ENCODE measurements at regions not wholly inside any gene's neighbourhood (a gene's known extent, or its start where the extent isn't known, plus 50 kb on each side); places are given as distances from the start of the nearest gene placed in this dataset.

- Histone ChIP-seq H3K9me3 (ENCODE audit: control insufficient read depth in 2 of 2, low read length in 2 of 2) (peaks cover 0 to 3% of the 10 kb centered on the region in 2 experiments), H3K27ac (ENCODE audit: insufficient read depth, low read length, poor library complexity, severe bottlenecking) (no peak overlapping the region), H3K4me1 (ENCODE audit: control insufficient read depth, insufficient read depth, low read length, poor library complexity, severe bottlenecking) (no peaks in the 10 kb centered on the region), H3K27me3 (ENCODE audit: control insufficient read depth, insufficient read depth, low read length) (peaks cover 2% of the 10 kb centered on the region), H3K4me3 (ENCODE audit: low read depth, low read length) (no peak overlapping the region), H3K36me3 (ENCODE audit: control insufficient read depth, insufficient read depth, low read length) (no peaks in the 10 kb centered on the region)
- Mint-ChIP-seq H3K4me3 (no peak overlapping the region), H3K36me3 (no peaks in the 10 kb centered on the region), H3K9me3 (peaks cover 0 to 5% (median 2%) of the 10 kb centered on the region in 7 donors), H3K27me3 (peaks cover 7% of the 10 kb centered on the region), H3K4me1 (no peaks in the 10 kb centered on the region), H3K27ac (no peak overlapping the region)
- ATAC-seq (ENCODE audit: low read depth in 2 of 2) (no peak), DNase-seq (no peak)
Measured at GRCh38 chr20:56988446-56988845, 278.0 kb downstream of the BMP7 start.

GRCh38 chr20:56989516-56989915 lies 276.9 kb downstream of the BMP7 start:
- Histone ChIP-seq H3K27ac (ENCODE audit: insufficient read depth, low read length, poor library complexity, severe bottlenecking) (no peak overlapping the region), H3K9me3 (ENCODE audit: control insufficient read depth in 2 of 2, low read length in 2 of 2) (peaks cover 0 to 3% of the 10 kb centered on the region in 2 experiments), H3K4me3 (ENCODE audit: low read depth, low read length) (no peak overlapping the region), H3K27me3 (ENCODE audit: control insufficient read depth, insufficient read depth, low read length) (peaks cover 2% of the 10 kb centered on the region), H3K4me1 (ENCODE audit: control insufficient read depth, insufficient read depth, low read length, poor library complexity, severe bottlenecking) (no peaks in the 10 kb centered on the region), H3K36me3 (ENCODE audit: control insufficient read depth, insufficient read depth, low read length) (no peaks in the 10 kb centered on the region)
- peaks cover 7% of the 10 kb centered on the region for H3K27me3 Mint-ChIP-seq
- no peak overlapping the region for H3K27ac Mint-ChIP-seq
- peaks cover 0 to 5% (median 2%) of the 10 kb centered on the region in 7 donors for H3K9me3 Mint-ChIP-seq
- no peak overlapping the region for H3K4me3 Mint-ChIP-seq
- no peak for DNase-seq
- H3K4me1 Mint-ChIP-seq = no peaks in the 10 kb centered on the region
- no peaks in the 10 kb centered on the region for H3K36me3 Mint-ChIP-seq
- no peak for ATAC-seq (ENCODE audit: low read depth in 2 of 2)

GRCh38 chr20:56993020-56993559 lies 273.4 kb downstream of the BMP7 start:
- H3K27ac ChIP-seq (ENCODE audit: insufficient read depth, low read length, poor library complexity, severe bottlenecking) = no peak overlapping the region

GRCh38 chr20:56994006-56994405 lies 272.4 kb downstream of the BMP7 start:
- H3K36me3 Mint-ChIP-seq = no peaks in the 10 kb centered on the region

More at GRCh38 chr20:56993020-56993559, 273.4 kb downstream of the BMP7 start:
- Mint-ChIP-seq H3K27me3 (peaks cover 8% of the 10 kb centered on the region), H3K9me3 (peaks cover 0 to 4% (median 2%) of the 10 kb centered on the region in 7 donors), H3K27ac (no peak overlapping the region), H3K36me3 (no peaks in the 10 kb centered on the region), H3K4me3 (no peak overlapping the region), H3K4me1 (no peaks in the 10 kb centered on the region)
- ATAC-seq (ENCODE audit: low read depth in 2 of 2) (no peak), DNase-seq (no peak)
- H3K27me3 ChIP-seq (ENCODE audit: control insufficient read depth, insufficient read depth, low read length) = no peaks in the 10 kb centered on the region
- no peaks in the 10 kb centered on the region for H3K4me1 ChIP-seq (ENCODE audit: control insufficient read depth, insufficient read depth, low read length, poor library complexity, severe bottlenecking)
- no peaks in the 10 kb centered on the region for H3K36me3 ChIP-seq (ENCODE audit: control insufficient read depth, insufficient read depth, low read length)
- no peak overlapping the region for H3K4me3 ChIP-seq (ENCODE audit: low read depth, low read length)
- peaks cover 0 to 2% of the 10 kb centered on the region in 2 experiments for H3K9me3 ChIP-seq (ENCODE audit: control insufficient read depth in 2 of 2, low read length in 2 of 2)

GRCh38 chr20:56995149-56995548 lies 271.3 kb downstream of the BMP7 start:
- no peak for DNase-seq
- Histone ChIP-seq H3K27me3 (ENCODE audit: control insufficient read depth, insufficient read depth, low read length) (no peaks in the 10 kb centered on the region), H3K27ac (ENCODE audit: insufficient read depth, low read length, poor library complexity, severe bottlenecking) (no peak overlapping the region), H3K36me3 (ENCODE audit: control insufficient read depth, insufficient read depth, low read length) (no peaks in the 10 kb centered on the region), H3K4me3 (ENCODE audit: low read depth, low read length) (no peak overlapping the region), H3K4me1 (ENCODE audit: control insufficient read depth, insufficient read depth, low read length, poor library complexity, severe bottlenecking) (no peaks in the 10 kb centered on the region), H3K9me3 (ENCODE audit: control insufficient read depth in 2 of 2, low read length in 2 of 2) (peaks cover 3 to 11% of the 10 kb centered on the region in 2 experiments)
- no peaks in the 10 kb centered on the region for H3K4me1 Mint-ChIP-seq
- no peak overlapping the region for H3K4me3 Mint-ChIP-seq
- no peaks in the 10 kb centered on the region for H3K36me3 Mint-ChIP-seq
- H3K27me3 Mint-ChIP-seq = peaks cover 12% of the 10 kb centered on the region
- no peak overlapping the region for H3K27ac Mint-ChIP-seq
- peaks cover 0 to 10% (median 2%) of the 10 kb centered on the region in 7 donors for H3K9me3 Mint-ChIP-seq
- no peak for ATAC-seq (ENCODE audit: low read depth in 2 of 2)

More at GRCh38 chr20:56994006-56994405, 272.4 kb downstream of the BMP7 start:
- ATAC-seq (ENCODE audit: low read depth in 2 of 2) = no peak
- H3K4me3 ChIP-seq (ENCODE audit: low read depth, low read length) = no peak overlapping the region
- no peak for DNase-seq
- H3K4me1 ChIP-seq (ENCODE audit: control insufficient read depth, insufficient read depth, low read length, poor library complexity, severe bottlenecking) = no peaks in the 10 kb centered on the region
- peaks cover 3 to 11% of the 10 kb centered on the region in 2 experiments for H3K9me3 ChIP-seq (ENCODE audit: control insufficient read depth in 2 of 2, low read length in 2 of 2)
- H3K27me3 ChIP-seq (ENCODE audit: control insufficient read depth, insufficient read depth, low read length) = no peaks in the 10 kb centered on the region
- H3K27ac ChIP-seq (ENCODE audit: insufficient read depth, low read length, poor library complexity, severe bottlenecking) = no peak overlapping the region
- H3K4me3 Mint-ChIP-seq = no peak overlapping the region
- H3K4me1 Mint-ChIP-seq = no peaks in the 10 kb centered on the region
- H3K27ac Mint-ChIP-seq = no peak overlapping the region
- peaks cover 12% of the 10 kb centered on the region for H3K27me3 Mint-ChIP-seq
- peaks cover 0 to 10% (median 2%) of the 10 kb centered on the region in 7 donors for H3K9me3 Mint-ChIP-seq
- no peaks in the 10 kb centered on the region for H3K36me3 ChIP-seq (ENCODE audit: control insufficient read depth, insufficient read depth, low read length)

GRCh38 chr20:56995635-56996075 lies 270.8 kb downstream of the BMP7 start:
- no peaks in the 10 kb centered on the region for H3K36me3 Mint-ChIP-seq
- no peaks in the 10 kb centered on the region for H3K27me3 ChIP-seq (ENCODE audit: control insufficient read depth, insufficient read depth, low read length)
- no peaks in the 10 kb centered on the region for H3K4me1 ChIP-seq (ENCODE audit: control insufficient read depth, insufficient read depth, low read length, poor library complexity, severe bottlenecking)
- no peak overlapping the region for H3K27ac Mint-ChIP-seq
- no peak overlapping the region for H3K4me3 ChIP-seq (ENCODE audit: low read depth, low read length)
- H3K27ac ChIP-seq (ENCODE audit: insufficient read depth, low read length, poor library complexity, severe bottlenecking) = no peak overlapping the region
- peaks cover 0 to 10% (median 2%) of the 10 kb centered on the region in 7 donors for H3K9me3 Mint-ChIP-seq
- no peaks in the 10 kb centered on the region for H3K36me3 ChIP-seq (ENCODE audit: control insufficient read depth, insufficient read depth, low read length)
- no peak for DNase-seq
- H3K27me3 Mint-ChIP-seq = peaks cover 12% of the 10 kb centered on the region
- ATAC-seq (ENCODE audit: low read depth in 2 of 2) = no peak
- H3K4me1 Mint-ChIP-seq = no peaks in the 10 kb centered on the region
- no peak overlapping the region for H3K4me3 Mint-ChIP-seq
- peaks cover 3 to 11% of the 10 kb centered on the region in 2 experiments for H3K9me3 ChIP-seq (ENCODE audit: control insufficient read depth in 2 of 2, low read length in 2 of 2)

- H3K27me3 ChIP-seq (ENCODE audit: control insufficient read depth, insufficient read depth, low read length) = no peaks in the 10 kb centered on the region
- H3K4me1 ChIP-seq (ENCODE audit: control insufficient read depth, insufficient read depth, low read length, poor library complexity, severe bottlenecking) = no peaks in the 10 kb centered on the region
- H3K4me3 Mint-ChIP-seq = no peak overlapping the region
- peaks cover 3 to 11% of the 10 kb centered on the region in 2 experiments for H3K9me3 ChIP-seq (ENCODE audit: control insufficient read depth in 2 of 2, low read length in 2 of 2)
- H3K36me3 ChIP-seq (ENCODE audit: control insufficient read depth, insufficient read depth, low read length) = no peaks in the 10 kb centered on the region
- DNase-seq = no peak
- no peaks in the 10 kb centered on the region for H3K4me1 Mint-ChIP-seq
- H3K4me3 ChIP-seq (ENCODE audit: low read depth, low read length) = no peak overlapping the region
- peaks cover 0 to 10% (median 2%) of the 10 kb centered on the region in 7 donors for H3K9me3 Mint-ChIP-seq
- no peak for ATAC-seq (ENCODE audit: low read depth in 2 of 2)
- no peak overlapping the region for H3K27ac ChIP-seq (ENCODE audit: insufficient read depth, low read length, poor library complexity, severe bottlenecking)
- H3K36me3 Mint-ChIP-seq = no peaks in the 10 kb centered on the region
- no peak overlapping the region for H3K27ac Mint-ChIP-seq
- peaks cover 6% of the 10 kb centered on the region for H3K27me3 Mint-ChIP-seq
Measured at GRCh38 chr20:56996533-56996932, 269.9 kb downstream of the BMP7 start.

GRCh38 chr20:56998438-56998837 lies 268.0 kb downstream of the BMP7 start:
- DNase-seq (no peak), ATAC-seq (ENCODE audit: low read depth in 2 of 2) (no peak)
- Mint-ChIP-seq H3K27ac (no peak overlapping the region), H3K4me1 (no peaks in the 10 kb centered on the region), H3K27me3 (peaks cover 4% of the 10 kb centered on the region), H3K9me3 (peaks cover 0 to 10% (median 2%) of the 10 kb centered on the region in 7 donors), H3K4me3 (no peak overlapping the region), H3K36me3 (no peaks in the 10 kb centered on the region)
- Histone ChIP-seq H3K36me3 (ENCODE audit: control insufficient read depth, insufficient read depth, low read length) (no peaks in the 10 kb centered on the region), H3K4me3 (ENCODE audit: low read depth, low read length) (no peak overlapping the region), H3K27me3 (ENCODE audit: control insufficient read depth, insufficient read depth, low read length) (no peaks in the 10 kb centered on the region), H3K9me3 (ENCODE audit: control insufficient read depth in 2 of 2, low read length in 2 of 2) (peaks cover 3 to 11% of the 10 kb centered on the region in 2 experiments), H3K27ac (ENCODE audit: insufficient read depth, low read length, poor library complexity, severe bottlenecking) (no peak overlapping the region), H3K4me1 (ENCODE audit: control insufficient read depth, insufficient read depth, low read length, poor library complexity, severe bottlenecking) (no peaks in the 10 kb centered on the region)
